ENCODE measurements at regions not wholly inside any gene's neighbourhood (a gene's known extent, or its start where the extent isn't known, plus 50 kb on each side); places are given as distances from the start of the nearest gene placed in this dataset.
"Not testable (repeated sequence)": the region's sequence is repeated elsewhere in the genome, so short reads cannot be mapped to it uniquely, and the experiment has no call there.

DNA sequence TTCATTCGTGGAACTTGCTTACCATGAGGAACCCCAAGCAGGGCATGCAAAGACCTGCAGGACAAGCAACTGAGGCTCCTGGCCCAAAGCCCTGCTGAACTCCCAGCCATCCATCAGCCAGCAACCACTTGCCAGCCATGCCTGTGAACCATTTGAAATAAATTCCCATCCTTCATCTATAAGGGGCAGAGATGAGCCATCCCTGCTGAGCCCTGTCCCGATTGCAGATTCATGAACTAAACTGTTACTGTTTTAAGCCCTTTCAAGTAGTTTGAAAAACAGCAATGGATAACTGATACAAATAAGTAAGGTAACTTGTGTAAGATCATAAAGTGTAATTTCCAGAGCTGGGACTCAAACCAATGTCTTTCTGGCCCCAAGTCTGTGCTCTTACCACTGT lies 114.4 kb upstream of the WSCD1 start:
- no peak overlapping the region for H3K27ac Mint-ChIP-seq
- H3K9me3 Mint-ChIP-seq: peaks cover 4 to 8% of the 10 kb centered on the region in 2 donors
- ATAC-seq (no peak), DNase-seq (ENCODE audit: low spot score in 2 of 2) (no peak)
- peaks cover 5 to 6% of the 10 kb centered on the region in 2 donors for H3K36me3 Mint-ChIP-seq

DNA sequence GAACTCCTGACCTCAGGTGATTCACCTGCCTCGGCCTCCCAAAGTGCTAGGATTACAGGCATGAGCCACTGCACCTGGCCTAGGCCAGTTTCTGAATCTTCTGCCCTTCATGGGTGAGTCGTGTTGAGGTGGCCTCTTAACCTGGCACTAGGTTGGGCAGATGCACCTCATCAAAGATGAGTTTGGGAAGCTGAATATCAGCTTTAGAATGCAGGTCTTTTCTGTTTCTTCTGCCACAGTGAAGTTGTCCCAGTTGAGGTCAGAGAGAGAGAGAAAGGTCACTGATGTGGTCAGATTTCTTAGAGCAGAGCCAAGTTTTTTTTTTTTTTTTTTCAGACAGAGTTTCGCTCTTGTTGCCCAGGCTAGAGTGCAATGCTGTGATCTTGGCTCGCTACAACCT lies 111.3 kb upstream of the WSCD1 start:
- Mint-ChIP-seq H3K36me3 (peaks cover 5 to 6% of the 10 kb centered on the region in 2 donors), H3K27ac (no peak overlapping the region), H3K9me3 (peaks cover 4 to 8% of the 10 kb centered on the region in 2 donors)
- ATAC-seq (no peak), DNase-seq (ENCODE audit: low spot score in 2 of 2) (no peak)

DNA sequence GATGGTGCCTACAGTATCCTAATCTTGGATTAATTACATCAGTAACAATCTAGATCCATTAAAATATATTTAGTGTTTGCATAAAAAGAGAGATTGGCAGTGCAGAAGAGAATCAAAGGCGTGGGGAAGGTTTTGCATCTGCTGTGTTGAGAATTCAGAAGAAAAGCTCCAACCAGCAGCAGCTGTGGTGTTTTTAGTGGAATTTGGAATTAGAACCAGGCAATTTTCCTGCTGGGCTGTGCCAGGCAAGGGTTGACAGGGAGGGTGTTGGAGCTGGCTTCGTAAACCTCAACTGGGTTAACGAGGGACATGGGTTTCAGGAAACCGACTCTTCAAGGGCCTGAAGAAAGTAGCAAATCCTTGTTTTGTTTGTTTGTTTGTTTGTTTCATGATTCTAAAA lies 107.8 kb upstream of the WSCD1 start:
- Mint-ChIP-seq H3K9me3 (no peaks in the 10 kb centered on the region), H3K36me3 (no peaks in the 10 kb centered on the region), H3K27ac (no peak overlapping the region)
- ATAC-seq (no peak), DNase-seq (ENCODE audit: low spot score in 2 of 2) (no peak)

DNA sequence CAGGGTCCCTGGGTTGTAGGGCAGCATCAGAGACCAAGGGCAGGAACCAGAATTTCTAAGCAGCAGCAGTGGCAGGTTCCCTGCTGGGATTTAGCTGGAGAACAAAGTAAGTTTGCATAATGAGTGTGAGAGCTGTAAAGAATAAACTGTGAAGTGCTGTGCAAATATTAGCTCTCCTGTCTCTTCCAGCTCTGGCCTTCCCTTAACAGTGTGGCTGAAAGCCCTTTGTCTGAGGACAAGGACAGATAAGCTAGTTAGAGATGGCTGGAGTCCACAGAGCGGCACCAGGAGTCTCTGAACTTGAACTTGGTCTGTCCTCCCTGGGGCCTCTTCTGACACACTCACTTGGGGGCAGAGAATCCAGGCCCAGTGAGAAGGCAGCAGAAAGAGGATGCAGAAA lies 98.2 kb upstream of the WSCD1 start:
- Mint-ChIP-seq H3K9me3 (peaks cover 16 to 28% of the 10 kb centered on the region in 2 donors), H3K36me3 (peaks cover 12 to 28% of the 10 kb centered on the region in 2 donors), H3K27ac (no peak overlapping the region)
- DNase-seq (ENCODE audit: low spot score in 2 of 2) (no peak), ATAC-seq (no peak)

DNA sequence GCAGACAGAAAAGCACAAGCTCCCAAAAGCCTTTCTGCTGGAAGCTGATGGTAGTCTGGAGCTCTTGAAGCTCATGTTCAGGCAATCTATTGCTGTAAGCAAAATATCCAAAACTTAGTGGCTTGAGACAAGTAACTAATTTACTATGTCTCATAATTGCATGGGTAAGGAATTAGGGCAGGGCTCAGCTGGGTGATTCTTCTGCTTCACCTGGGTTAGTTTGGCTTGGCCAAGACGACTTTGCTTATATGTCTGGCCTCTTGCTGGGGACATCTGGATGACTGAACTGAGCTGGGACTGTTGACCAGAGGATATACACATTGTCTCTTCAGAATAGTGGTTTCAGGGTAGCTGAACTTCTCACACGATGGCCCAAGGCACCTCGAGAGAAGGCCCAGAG lies 96.8 kb upstream of the WSCD1 start:
- DNase-seq (ENCODE audit: low spot score in 2 of 2) (no peak), ATAC-seq (no peak)
- Mint-ChIP-seq H3K27ac (no peak overlapping the region), H3K9me3 (peaks cover 13 to 25% of the 10 kb centered on the region in 2 donors), H3K36me3 (peaks cover 8 to 28% of the 10 kb centered on the region in 2 donors)

DNA sequence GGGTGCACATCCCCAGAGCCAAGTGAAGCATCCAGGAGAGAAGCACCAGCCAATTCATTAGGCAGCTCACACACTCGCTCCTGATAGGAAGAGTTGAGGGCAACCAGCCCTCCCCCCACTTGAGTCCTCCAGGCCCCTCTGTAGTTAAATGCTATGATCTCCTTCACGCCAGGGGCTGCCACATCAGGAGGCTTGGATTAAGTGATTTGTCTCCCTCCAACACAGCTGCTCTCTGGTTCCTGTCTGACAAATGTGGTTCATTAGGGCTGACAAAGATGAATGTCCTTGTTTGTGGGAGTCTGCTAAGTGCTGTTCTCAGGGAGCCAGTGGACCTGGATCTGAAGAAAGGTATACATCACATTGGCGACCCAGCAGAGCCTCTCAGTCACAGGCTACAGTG lies 94.5 kb upstream of the WSCD1 start:
- no peak for ATAC-seq
- H3K36me3 Mint-ChIP-seq: peaks cover 0 to 23% of the 10 kb centered on the region in 2 donors
- DNase-seq (ENCODE audit: low spot score in 2 of 2): no peak
- H3K27ac Mint-ChIP-seq: no peak overlapping the region
- H3K9me3 Mint-ChIP-seq: peaks cover 6 to 18% of the 10 kb centered on the region in 2 donors

DNA sequence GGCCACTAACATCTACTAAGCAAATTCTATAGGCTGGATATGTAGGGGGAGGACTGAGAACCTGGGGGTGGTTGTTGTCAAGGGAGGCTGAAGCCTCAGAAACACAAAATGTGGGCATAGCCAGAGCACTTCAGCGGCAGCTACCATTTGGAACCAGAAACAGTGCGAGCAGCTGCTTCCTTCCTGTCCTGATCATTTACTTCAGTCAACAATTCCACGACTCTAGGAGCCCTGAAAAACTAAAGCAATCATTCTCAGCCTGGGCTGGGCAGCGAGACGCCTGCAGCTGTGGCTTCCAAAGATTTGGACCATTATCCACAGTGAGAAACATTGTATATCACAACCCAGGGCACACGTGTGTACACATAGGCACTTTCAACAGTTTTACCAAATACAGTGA lies 93.9 kb upstream of the WSCD1 start:
- no peak for ATAC-seq
- peaks cover 0 to 23% of the 10 kb centered on the region in 2 donors for H3K36me3 Mint-ChIP-seq
- H3K27ac Mint-ChIP-seq: no peak overlapping the region
- peaks cover 6 to 18% of the 10 kb centered on the region in 2 donors for H3K9me3 Mint-ChIP-seq
- DNase-seq (ENCODE audit: low spot score in 2 of 2): no peak

DNA sequence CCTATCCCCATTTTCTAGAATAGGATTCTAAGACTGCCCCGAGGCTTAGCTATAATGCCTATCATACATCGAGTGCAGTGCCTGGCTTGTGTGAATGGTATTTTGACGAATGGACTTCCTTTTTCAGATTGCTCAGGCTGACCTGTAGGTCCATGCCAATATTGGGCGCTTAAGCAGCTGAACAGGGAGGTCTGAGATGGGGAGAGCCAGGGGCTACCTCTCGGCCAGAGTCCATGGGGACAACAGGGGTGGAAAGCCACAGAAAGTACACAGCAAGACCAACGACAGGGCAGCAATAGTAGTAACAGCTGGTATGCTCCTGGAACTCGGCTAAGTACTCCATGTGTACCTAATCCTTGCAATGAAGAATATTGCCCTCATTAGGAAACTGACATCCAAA lies 91.7 kb upstream of the WSCD1 start:
- Mint-ChIP-seq H3K27ac (no peak overlapping the region), H3K9me3 (peaks cover 6 to 13% of the 10 kb centered on the region in 2 donors), H3K36me3 (peaks cover 0 to 15% of the 10 kb centered on the region in 2 donors)
- DNase-seq (ENCODE audit: low spot score in 2 of 2): no peak
- no peak for ATAC-seq

DNA sequence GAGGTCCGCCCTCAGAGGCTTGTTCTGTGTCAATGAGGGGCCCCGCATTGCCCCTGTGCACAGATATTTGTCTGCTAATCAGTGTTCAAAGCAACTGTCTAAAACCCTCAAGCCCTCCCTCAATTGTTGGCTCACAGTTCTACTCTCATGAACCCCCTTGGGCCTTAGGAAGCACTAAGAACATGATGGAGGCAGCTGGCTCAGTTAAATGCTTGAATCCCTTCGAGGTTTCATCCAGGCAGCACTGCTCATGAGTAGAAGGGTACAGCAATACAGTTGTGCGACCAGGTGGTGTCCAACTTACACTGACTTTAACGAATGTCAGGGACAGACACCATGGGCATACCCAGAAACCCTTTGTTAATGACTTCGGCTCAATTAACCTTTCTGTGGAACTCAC lies 89.2 kb upstream of the WSCD1 start:
- no peak for DNase-seq (ENCODE audit: low spot score in 2 of 2)
- H3K9me3 Mint-ChIP-seq: peaks cover 0 to 5% of the 10 kb centered on the region in 2 donors
- H3K27ac Mint-ChIP-seq: no peak overlapping the region
- no peak for ATAC-seq
- no peaks in the 10 kb centered on the region for H3K36me3 Mint-ChIP-seq

DNA sequence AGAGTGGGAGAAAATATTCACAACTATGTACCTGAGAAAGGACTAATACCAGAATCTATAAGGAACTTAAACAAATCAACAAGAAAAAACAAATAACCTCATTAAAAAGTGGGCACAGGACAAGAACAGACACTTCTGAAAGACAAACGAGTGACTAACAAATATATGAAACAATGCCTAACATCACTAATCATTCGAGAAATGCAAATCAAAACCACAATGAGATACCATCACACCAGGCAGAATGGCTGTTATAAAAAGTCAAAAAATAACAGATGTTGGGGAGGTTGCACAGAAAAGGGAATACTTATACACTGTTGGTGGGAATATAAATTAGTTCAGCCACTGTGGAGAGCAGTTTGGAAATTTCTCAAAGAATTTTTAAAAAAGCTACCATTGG lies 83.5 kb upstream of the WSCD1 start:
- DNase-seq (ENCODE audit: low spot score in 2 of 2): no peak
- no peak for ATAC-seq
- no peak overlapping the region for H3K27ac Mint-ChIP-seq
- H3K9me3 Mint-ChIP-seq: no peaks in the 10 kb centered on the region
- no peaks in the 10 kb centered on the region for H3K36me3 Mint-ChIP-seq

DNA sequence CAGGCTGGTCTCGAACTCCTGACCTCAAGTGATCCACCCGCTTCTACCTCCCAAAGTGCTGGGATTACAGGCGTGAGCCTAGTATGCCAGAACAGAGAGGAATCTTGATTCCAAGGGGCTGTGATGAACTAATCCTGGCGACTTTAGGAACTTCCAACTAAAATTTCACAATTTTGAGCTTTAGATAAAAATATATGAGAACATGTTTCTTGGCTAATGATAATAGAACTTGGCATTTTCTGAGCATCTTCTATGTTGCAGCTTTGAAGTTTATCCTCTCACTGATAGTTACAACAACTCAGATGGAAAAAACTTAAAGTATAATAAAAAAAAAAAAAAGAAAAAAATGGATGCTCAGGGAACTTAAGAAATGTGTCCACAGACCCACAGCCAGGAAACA lies 69.8 kb upstream of the WSCD1 start:
- no peaks in the 10 kb centered on the region for H3K36me3 Mint-ChIP-seq
- ATAC-seq (no peak), DNase-seq (ENCODE audit: low spot score in 2 of 2) (no peak)
- H3K9me3 Mint-ChIP-seq: no peaks in the 10 kb centered on the region
- H3K27ac Mint-ChIP-seq: no peak overlapping the region

DNA sequence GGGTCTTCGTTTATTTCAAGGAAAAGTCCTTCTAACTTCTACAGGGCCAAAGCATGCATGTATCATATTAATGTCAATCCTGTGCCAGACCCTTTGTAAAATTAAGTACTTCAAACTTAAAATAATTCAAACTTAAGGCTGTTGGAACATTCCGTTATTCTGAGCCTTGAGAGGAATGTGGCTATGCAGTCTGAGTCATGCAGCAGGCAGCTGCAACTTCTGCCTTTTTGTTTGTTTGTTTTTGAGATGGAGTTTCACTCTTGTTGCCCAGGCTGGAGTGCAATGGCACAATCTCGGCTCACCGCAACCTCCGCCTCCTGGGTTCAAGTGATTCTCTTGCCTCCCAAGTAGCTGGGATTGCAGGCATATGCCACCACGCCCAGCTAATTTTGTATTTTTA lies 67.0 kb upstream of the WSCD1 start:
- ATAC-seq; DNase-seq (ENCODE audit: low spot score in 2 of 2); H3K9me3 Mint-ChIP-seq; H3K27ac Mint-ChIP-seq; H3K36me3 Mint-ChIP-seq: not testable (repeated sequence)

DNA sequence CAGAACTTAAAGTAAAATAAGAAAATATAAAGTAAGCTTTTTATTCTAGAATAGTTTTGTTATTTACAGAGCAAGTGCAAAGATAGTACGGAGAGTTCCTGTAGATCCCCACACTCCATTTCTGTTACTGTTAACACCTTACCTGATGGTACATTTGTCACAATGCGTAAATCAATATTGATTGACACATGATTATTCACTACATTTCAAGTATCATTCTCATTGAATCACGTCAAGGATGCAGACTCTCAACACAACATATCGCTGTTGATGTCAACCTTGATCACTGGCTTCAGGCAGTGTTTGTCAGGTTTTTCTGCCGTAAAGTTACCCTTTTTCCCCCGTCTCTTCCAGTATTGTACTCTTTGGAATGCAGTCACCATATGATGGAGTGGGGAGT lies 64.2 kb upstream of the WSCD1 start:
- no peak for ATAC-seq

DNA sequence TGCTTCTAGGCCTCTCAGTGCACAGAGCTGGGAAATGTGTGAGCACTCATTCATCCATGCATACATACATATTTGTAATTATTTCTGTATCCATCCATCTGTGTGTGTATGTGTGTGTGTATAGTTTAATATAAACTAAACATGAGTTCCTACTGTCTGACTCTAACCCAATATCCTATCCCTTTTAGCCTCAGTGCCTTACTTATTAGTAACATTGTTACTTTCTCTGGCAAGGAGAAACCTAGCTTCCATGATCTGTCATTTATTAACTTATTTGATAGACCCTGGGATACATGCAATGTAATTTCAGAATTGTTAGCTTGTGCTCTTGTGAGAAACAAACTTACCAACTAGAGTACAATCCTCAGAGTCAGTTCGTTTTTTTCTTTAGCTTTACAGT lies 59.0 kb upstream of the WSCD1 start:
- ATAC-seq: no peak
- H3K27ac Mint-ChIP-seq: no peak overlapping the region
- no peaks in the 10 kb centered on the region for H3K9me3 Mint-ChIP-seq
- no peak for DNase-seq (ENCODE audit: low spot score in 2 of 2)
- no peaks in the 10 kb centered on the region for H3K36me3 Mint-ChIP-seq

More for the DNA sequence above, 64.2 kb upstream of the WSCD1 start:
- Mint-ChIP-seq H3K9me3 (no peaks in the 10 kb centered on the region), H3K36me3 (no peaks in the 10 kb centered on the region), H3K27ac (no peak overlapping the region)
- DNase-seq (ENCODE audit: low spot score in 2 of 2): no peak

DNA sequence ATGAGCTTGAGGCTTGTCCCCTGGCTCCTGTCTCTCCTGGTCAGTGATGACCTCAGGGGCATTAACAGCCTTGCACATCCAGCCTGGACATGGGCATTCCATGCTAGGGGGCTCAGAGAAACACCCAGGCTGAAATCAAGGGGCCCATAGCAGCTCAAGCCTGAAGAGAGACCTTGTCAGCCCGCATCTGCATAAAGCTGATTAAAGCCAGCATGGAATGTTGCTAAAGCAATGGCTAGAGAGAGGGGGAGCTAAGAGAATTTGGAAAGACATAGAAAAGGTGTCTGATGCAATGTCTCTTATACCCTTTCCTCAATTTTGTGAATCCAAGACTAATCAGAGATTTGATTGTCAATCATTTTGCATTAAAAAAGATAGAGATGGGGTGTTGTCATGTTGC lies 51.4 kb upstream of the WSCD1 start:
- Mint-ChIP-seq H3K36me3 (no peaks in the 10 kb centered on the region), H3K9me3 (no peaks in the 10 kb centered on the region), H3K27ac (no peak overlapping the region)
- DNase-seq (ENCODE audit: low spot score in 2 of 2) (no peak), ATAC-seq (no peak)

DNA sequence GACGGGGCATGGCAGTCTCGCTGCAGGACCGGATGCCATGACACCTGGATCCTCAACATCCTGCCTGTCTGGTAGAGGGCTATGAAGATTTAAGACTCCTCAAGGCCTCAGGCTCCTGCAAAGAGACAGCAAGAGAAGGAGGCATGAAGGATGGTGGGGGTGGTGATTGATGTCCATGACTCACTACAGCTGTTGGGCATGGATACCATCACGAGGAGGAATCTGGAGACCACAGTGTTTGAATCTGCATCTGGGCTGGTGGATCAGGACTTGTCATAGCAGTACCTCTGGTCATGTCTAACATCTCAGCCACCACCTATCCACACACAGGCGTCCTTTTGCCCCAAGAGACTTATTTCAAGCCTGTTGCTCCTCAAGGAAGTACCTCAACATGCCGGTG lies 50.2 kb upstream of the WSCD1 start:
- ATAC-seq: peak; percentile 59 to 84
- Mint-ChIP-seq H3K36me3 (no peaks in the 10 kb centered on the region), H3K9me3 (no peaks in the 10 kb centered on the region), H3K27ac (no peak overlapping the region)
- no peak for DNase-seq (ENCODE audit: low spot score in 2 of 2)

DNA sequence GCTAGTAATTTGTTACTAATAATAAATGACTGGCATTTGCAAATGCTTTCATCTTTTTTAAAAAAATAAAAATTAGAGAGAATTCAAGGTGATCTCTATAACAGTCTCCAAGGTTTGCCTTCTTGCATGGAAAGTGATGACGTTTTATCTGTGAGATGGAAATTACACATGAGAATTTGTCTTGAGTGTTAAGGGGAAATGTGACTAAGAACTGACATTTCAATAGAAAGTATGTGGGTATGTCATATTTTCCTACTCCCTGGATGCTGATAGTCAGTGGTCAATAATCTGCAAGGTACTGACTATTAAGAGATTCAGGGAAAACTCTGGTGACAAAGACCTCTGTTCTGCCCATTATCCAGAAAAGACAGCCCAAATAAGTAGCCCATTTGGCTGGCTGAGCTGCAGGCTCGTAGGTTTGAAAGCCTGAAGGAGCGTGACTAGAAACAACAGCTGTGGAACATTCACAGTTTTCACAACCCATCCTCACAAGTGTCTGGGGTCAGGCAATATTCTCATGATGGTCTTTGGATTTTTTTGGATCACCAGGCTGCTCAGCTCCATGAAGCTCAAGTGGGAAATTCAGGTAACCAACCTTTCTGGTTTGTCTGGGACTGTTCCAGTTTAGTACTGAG lies 49.7 kb upstream of the WSCD1 start:
- Mint-ChIP-seq H3K36me3 (no peaks in the 10 kb centered on the region), H3K9me3 (no peaks in the 10 kb centered on the region), H3K27ac (no peak overlapping the region)
- peak; percentile 50 to 75 for ATAC-seq
- DNase-seq (ENCODE audit: low spot score in 2 of 2): no peak

All from activated naive CD4-positive, alpha-beta T cell treated with anti-CD3 and anti-CD28 coated beads, Interleukin-2, amount 50 U/mL, for 72 hours (primary cell).